GM13977 (cell line): ENCODE measurements at regions not wholly inside any gene's neighbourhood (a gene's known extent, or its start where the extent isn't known, plus 50 kb on each side); places are given as distances from the start of the nearest gene placed in this dataset.

Experiments used
- DNase-seq: peaks from one replicate; pipeline ENCODE4 v3.0.0; 2012; ENCODE audit warnings: low spot score
- CTCF ChIP-seq: IDR thresholded peaks from 2 replicates; pipeline ENCODE4 v1.5.1; 2012; ENCODE audit warnings: mild to moderate bottlenecking, control low read depth; ENCODE audit not compliant: insufficient read depth; ENCODE audit errors: extremely low read depth, missing control alignments
- in situ Hi-C: fragments of 300-500 bp; cut with MboI; formaldehyde crosslinking; loops from one replicate; pipeline ENCODE4 v1.12.0; 2022; ENCODE audit warnings: low sequenced_read_pairs, low pct_unique_long_range_greater_than_20kb, mixed read lengths, inconsistent platforms; ENCODE audit not compliant: unreplicated experiment

GRCh38 chr2:160924936-160925353 lies 235.3 kb upstream of the TANK start:
- in situ Hi-C loops: no loop called here
- no peak for TF ChIP-seq CTCF
- no peak for DNase-seq

- no peak for TF ChIP-seq CTCF
- no peak for DNase-seq
- in situ Hi-C loops: no loop called here
These were observed 234.3 kb upstream of the TANK start for GRCh38 chr2:160925956-160926355.

- no peak for TF ChIP-seq CTCF
- no peak for DNase-seq
- in situ Hi-C loops: no loop called here
These were observed 232.9 kb upstream of the TANK start for GRCh38 chr2:160927324-160927723.

- in situ Hi-C loops: no loop called here
- no peak for TF ChIP-seq CTCF
- no peak for DNase-seq
These were observed 231.3 kb upstream of the TANK start for GRCh38 chr2:160928854-160929301.

GRCh38 chr2:160931531-160931930 lies 228.7 kb upstream of the TANK start:
- TF ChIP-seq CTCF: no peak
- in situ Hi-C loops: no loop called here
- DNase-seq: no peak

GRCh38 chr2:160932960-160933359 lies 227.3 kb upstream of the TANK start:
- DNase-seq: no peak
- in situ Hi-C loops: no loop called here
- no peak for TF ChIP-seq CTCF

- in situ Hi-C loops: no loop called here
- no peak for TF ChIP-seq CTCF
- no peak for DNase-seq
These were observed 226.0 kb upstream of the TANK start for GRCh38 chr2:160934263-160934662.
